ENCODE measurements at regions not wholly inside any gene's neighbourhood (a gene's known extent, or its start where the extent isn't known, plus 50 kb on each side); places are given as distances from the start of the nearest gene placed in this dataset.

GRCh38 chr15:29456964-29457363, 187.3 kb upstream of the NSMCE3 start:
- Histone ChIP-seq H4K8ac (ENCODE audit: low read depth in 2 of 2, low read length in 2 of 2) (no peak overlapping the region), H3K4me2 (ENCODE audit: low read depth, low read length) (no peak overlapping the region), H3K14ac (replicated peaks; ENCODE audit: low read depth, low read length) (no peak overlapping the region), H3K36me3 (ENCODE audit: control insufficient read depth, insufficient read depth, low read length) (no peaks in the 10 kb centered on the region), H2AFZ (replicated peaks; ENCODE audit: low read length, poor library complexity) (no peak overlapping the region), H3K56ac (ENCODE audit: extremely low read depth, insufficient read depth, low read length) (no peak overlapping the region), H2BK15ac (ENCODE audit: low read depth, low read length) (no peak overlapping the region), H2AK5ac (ENCODE audit: low read depth, low read length) (no peak overlapping the region), H2BK20ac (ENCODE audit: low read depth, low read length) (no peak overlapping the region), H3K9me1 (ENCODE audit: insufficient read depth, low read length) (no peaks in the 10 kb centered on the region), H3K4me1 (ENCODE audit: control insufficient read depth, insufficient read depth, low read length) (no peaks in the 10 kb centered on the region), H3K9me3 (ENCODE audit: control insufficient read depth, insufficient read depth, low read length) (no peaks in the 10 kb centered on the region), H3K18ac (ENCODE audit: low read depth, low read length) (no peak overlapping the region), H4K91ac (ENCODE audit: insufficient read depth, low read depth, low read length) (no peak overlapping the region), H3K27ac (ENCODE audit: insufficient read depth, low read length) (no peak overlapping the region), H2AK9ac (replicated peaks; ENCODE audit: low read depth, low read length, poor library complexity) (no peak overlapping the region), H2BK120ac (ENCODE audit: low read depth, low read length) (no peak overlapping the region), H3K27me3 (ENCODE audit: control insufficient read depth, insufficient read depth, low read length) (no peaks in the 10 kb centered on the region), H4K20me1 (ENCODE audit: insufficient read depth, low read length) (no peaks in the 10 kb centered on the region), H3K23ac (ENCODE audit: low read depth, low read length) (no peak overlapping the region), H3K4me3 (ENCODE audit: insufficient read depth, low read depth, low read length) (no peak overlapping the region), H3K9ac (ENCODE audit: low read depth, low read length) (no peak overlapping the region), H4K5ac (ENCODE audit: low read depth, low read length) (no peak overlapping the region), H3K4ac (ENCODE audit: low read depth, low read length) (no peak overlapping the region), H2BK5ac (ENCODE audit: low read depth, low read length, poor library complexity, severe bottlenecking) (no peak overlapping the region), H3K79me1 (ENCODE audit: low read depth in 1 of 2, low read length in 2 of 2) (no peaks in the 10 kb centered on the region)
- ChIA-PET CTCF (no interaction called here), POLR2A (ENCODE audit: unreplicated experiment) (no interaction called here)
- no peak for ATAC-seq (ENCODE audit: low read depth)
- BruUV-seq (replicated peaks) = no TSS peak
- TF ChIP-seq BHLHE40 (IDR thresholded peaks at IDR 0.05; ENCODE audit: low read depth, low read length) (no peak), NFE2L2 (IDR thresholded peaks at IDR 0.05; ENCODE audit: low read depth, low read length) (no peak), RCOR1 (IDR thresholded peaks at IDR 0.05; ENCODE audit: insufficient replicate concordance, low read length) (no peak), MAZ (IDR thresholded peaks at IDR 0.05; ENCODE audit: borderline replicate concordance, low read depth, low read length) (no peak), POLR2A (IDR thresholded peaks at IDR 0.05; ENCODE audit: low read depth, low read length) (no peak), RFX5 (IDR thresholded peaks at IDR 0.05; ENCODE audit: low read depth, low read length) (no peak)
- TF ChIP-seq, protein P1, sequence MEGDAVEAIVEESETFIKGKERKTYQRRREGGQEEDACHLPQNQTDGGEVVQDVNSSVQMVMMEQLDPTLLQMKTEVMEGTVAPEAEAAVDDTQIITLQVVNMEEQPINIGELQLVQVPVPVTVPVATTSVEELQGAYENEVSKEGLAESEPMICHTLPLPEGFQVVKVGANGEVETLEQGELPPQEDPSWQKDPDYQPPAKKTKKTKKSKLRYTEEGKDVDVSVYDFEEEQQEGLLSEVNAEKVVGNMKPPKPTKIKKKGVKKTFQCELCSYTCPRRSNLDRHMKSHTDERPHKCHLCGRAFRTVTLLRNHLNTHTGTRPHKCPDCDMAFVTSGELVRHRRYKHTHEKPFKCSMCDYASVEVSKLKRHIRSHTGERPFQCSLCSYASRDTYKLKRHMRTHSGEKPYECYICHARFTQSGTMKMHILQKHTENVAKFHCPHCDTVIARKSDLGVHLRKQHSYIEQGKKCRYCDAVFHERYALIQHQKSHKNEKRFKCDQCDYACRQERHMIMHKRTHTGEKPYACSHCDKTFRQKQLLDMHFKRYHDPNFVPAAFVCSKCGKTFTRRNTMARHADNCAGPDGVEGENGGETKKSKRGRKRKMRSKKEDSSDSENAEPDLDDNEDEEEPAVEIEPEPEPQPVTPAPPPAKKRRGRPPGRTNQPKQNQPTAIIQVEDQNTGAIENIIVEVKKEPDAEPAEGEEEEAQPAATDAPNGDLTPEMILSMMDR (conservative IDR thresholded peaks at IDR 0.05; ENCODE audit: low read depth, low read length) = no peak
- DNase-seq = no peak
- dilution Hi-C loops (cut with HindIII; ENCODE audit: low sequenced_read_pairs, unreplicated experiment) = no loop called here
- no CpG with 5 or more reads among the region's 8 CpGs for WGBS, 2 experiments (ENCODE audit: extremely low coverage in 2 of 2, insufficient read length in 1 of 2)
- in situ Hi-C loops (cut with MboI; ENCODE audit: low sequenced_read_pairs) = no loop called here
- intact Hi-C loops (cut with micrococcal nuclease) = no loop called here
